Testis (tissue), 2 donors: ENCODE measurements at regions not wholly inside any gene's neighbourhood (a gene's known extent, or its start where the extent isn't known, plus 50 kb on each side); places are given as distances from the start of the nearest gene placed in this dataset.

Source experiments
- CTCF ChIP-seq, 3 experiments: fragments of 450-650 bp in 2 of 3; fragments of 200-600 bp in 1 of 3; sonication (generic) in 1 of 3; IDR thresholded peaks; one replicate each; pipeline ENCODE4 v1.5.1; 2016 to 2019; ENCODE audit warnings: antibody characterized with exemption in 3 of 3, mild to moderate bottlenecking in 2 of 3, moderate library complexity in 1 of 3
- POLR2A ChIP-seq: fragments of 450-650 bp; IDR thresholded peaks from one replicate; pipeline ENCODE4 v1.6.1; 2017; ENCODE audit warnings: antibody characterized with exemption, mild to moderate bottlenecking, moderate library complexity

GRCh38 chr13:62046512-62046911 lies 630.9 kb upstream of the PCDH20 start:
- TF ChIP-seq CTCF (IDR thresholded peaks at IDR 0.05) (no peak), POLR2A (no peak)
